ENCODE measurements at regions not wholly inside any gene's neighbourhood (a gene's known extent, or its start where the extent isn't known, plus 50 kb on each side); places are given as distances from the start of the nearest gene placed in this dataset.
A peak's percentile ranks its signal among the peaks of the same experiment; 100 is the strongest.

DNA sequence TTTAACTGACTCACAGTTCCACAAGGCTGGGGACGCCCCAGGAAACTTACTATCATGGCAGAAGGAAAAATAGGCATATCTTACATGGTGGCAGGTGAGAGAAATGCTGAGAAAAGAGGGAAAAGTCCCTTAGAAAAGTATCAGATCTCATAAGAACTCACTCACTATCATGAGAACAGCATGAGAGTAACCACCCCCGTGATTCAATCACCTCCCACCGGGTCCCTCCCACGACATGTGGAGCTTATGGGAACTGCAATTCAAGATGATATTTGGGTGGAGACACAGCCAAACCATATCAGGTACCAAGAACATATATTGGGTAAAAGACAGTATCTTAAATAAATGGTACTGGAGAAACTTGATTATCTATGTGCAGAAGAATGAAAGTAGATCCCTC lies 100.3 kb upstream of the FAR2 start:
- no peak overlapping the region for H3K4me3 ChIP-seq (replicated peaks; ENCODE audit: low read depth, low read length)
- DNase-seq (ENCODE audit: low read depth), result no peak
- TF ChIP-seq, protein P1, sequence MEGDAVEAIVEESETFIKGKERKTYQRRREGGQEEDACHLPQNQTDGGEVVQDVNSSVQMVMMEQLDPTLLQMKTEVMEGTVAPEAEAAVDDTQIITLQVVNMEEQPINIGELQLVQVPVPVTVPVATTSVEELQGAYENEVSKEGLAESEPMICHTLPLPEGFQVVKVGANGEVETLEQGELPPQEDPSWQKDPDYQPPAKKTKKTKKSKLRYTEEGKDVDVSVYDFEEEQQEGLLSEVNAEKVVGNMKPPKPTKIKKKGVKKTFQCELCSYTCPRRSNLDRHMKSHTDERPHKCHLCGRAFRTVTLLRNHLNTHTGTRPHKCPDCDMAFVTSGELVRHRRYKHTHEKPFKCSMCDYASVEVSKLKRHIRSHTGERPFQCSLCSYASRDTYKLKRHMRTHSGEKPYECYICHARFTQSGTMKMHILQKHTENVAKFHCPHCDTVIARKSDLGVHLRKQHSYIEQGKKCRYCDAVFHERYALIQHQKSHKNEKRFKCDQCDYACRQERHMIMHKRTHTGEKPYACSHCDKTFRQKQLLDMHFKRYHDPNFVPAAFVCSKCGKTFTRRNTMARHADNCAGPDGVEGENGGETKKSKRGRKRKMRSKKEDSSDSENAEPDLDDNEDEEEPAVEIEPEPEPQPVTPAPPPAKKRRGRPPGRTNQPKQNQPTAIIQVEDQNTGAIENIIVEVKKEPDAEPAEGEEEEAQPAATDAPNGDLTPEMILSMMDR (IDR thresholded peaks at IDR 0.05; ENCODE audit: low read length, missing control alignments), result no peak

DNA sequence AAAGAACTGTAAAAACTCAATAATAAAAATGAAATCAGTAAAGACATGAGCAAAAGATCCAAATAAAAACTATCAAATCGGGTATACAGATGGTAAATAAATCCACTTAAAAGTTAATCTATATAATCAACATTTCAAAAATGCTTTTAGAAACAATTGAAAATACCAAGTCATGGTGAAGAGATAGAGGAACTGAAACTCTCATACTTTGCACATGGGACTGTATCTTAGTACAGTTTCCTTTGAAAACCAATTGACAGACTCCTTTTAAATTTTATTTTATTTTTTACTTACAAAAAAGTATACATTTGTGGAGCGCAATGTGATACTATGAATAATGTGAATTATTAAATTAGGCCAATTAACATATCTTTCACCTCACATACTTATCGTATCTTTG lies 98.6 kb upstream of the FAR2 start:
- TF ChIP-seq, protein P1 (IDR thresholded peaks at IDR 0.05; ENCODE audit: low read length, missing control alignments), result no peak
- H3K4me3 ChIP-seq (replicated peaks; ENCODE audit: low read depth, low read length), result no peak overlapping the region

DNA sequence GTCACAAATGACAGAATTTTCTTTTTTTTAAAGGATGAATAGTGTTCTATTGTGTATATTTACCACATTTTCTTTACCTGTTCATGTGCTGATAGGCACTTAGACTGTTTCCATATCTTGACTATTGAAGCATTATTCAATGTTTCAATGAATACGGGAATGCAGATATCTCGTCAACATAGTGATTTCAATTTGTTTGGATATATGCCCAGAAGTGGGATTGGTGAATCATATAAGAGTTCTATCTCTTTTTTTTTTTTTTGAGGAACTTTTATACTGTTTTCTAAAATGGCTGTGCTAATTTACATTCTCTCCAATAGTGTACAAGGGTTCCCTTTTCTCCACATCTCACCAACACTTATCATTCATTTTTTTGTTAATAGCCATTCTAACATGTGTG lies 97.9 kb upstream of the FAR2 start:
- no peak overlapping the region for H3K4me3 ChIP-seq (replicated peaks; ENCODE audit: low read depth, low read length)
- TF ChIP-seq, protein P1 (IDR thresholded peaks at IDR 0.05; ENCODE audit: low read length, missing control alignments), result no peak
- DNase-seq (ENCODE audit: low read depth), result peak; percentile 52

More for the DNA sequence above, 98.6 kb upstream of the FAR2 start:
- no peak for DNase-seq (ENCODE audit: low read depth)

DNA sequence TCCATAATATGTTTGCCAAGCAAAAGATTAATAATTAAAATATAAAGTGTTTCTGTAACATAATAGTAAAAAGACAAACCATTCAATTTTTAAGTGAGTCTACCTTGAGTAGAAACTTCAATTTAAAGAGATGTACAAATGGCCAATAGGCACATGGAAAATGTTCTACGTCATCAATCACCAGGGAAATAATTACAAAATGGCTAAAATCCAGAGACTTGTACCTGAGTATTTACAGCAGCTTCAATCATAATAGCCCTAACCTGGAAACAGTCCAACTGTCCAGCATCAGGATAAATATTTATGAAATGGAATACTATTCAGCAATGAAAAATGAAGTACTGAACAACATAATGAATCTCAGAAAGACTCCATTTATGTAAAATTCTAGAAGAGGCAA lies 95.5 kb upstream of the FAR2 start:
- H3K4me3 ChIP-seq (replicated peaks; ENCODE audit: low read depth, low read length), result no peak overlapping the region
- TF ChIP-seq, protein P1 (IDR thresholded peaks at IDR 0.05; ENCODE audit: low read length, missing control alignments), result no peak
- DNase-seq (ENCODE audit: low read depth), result no peak

DNA sequence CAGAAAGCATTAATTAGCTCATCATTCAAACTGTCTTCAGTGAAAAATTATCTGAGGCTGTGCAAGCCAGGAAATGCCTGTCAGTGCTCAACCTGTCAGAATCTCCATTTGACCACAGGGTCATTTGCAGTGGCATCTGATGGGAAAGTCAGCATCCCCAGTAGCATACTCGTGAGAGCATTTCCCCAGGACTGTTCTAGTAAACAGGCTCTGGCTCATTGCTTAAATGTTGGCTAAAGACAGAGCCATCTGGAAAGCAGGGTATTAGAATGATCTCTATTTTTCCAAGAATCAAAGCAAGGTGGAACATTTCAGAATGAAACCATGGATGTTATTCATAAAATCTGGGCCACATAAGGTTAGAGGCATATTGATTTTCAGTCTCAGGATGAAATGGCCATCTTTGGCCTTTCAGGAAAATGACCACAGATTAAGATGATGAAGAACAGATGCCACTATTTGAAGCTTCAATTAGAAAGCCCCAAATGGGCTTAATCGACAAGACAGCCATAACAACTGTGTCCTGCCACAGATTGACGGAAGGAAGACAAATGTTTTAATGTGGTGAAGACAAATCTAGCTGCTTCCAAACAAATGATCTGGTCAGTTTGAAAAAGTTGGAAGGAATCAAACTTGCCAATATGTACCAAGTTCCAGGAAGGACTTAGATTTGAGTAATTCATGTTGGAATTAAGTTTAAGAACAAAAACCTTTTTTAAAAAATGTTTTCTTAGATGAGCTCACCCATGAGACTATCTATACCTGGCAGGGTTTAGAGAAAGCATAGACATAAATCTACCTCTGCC lies 94.0 kb upstream of the FAR2 start:
- H3K4me3 ChIP-seq (replicated peaks; ENCODE audit: low read depth, low read length), result no peak overlapping the region
- no peak for DNase-seq (ENCODE audit: low read depth)
- TF ChIP-seq, protein P1 (IDR thresholded peaks at IDR 0.05; ENCODE audit: low read length, missing control alignments), result no peak

DNA sequence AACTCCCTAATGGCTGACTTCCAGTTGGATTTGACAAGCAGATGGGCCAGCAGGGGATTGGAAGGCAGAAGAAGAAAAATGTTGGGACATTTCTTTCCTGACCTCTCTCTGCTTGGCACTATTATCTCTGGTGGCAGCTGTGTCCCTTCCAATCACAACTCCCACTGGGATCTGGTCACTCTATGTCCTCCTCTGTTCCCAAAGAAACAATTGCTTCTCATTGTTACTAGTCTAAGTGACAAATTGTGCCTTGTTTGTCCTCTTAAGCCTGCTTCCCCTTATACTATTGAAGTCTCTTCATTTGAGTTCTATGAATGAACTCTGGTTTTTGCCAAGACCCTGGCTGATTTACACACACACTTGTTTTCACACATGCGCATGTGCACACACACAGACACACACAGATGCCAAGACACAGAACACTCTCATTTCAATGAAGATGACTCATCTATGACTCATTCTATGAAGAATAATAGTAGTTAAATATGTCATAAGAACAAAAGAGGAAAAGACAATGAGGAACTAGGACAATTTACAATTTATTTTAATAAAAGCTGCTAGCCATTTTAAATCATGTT lies 83.0 kb upstream of the FAR2 start:
- peak; percentile 78 for DNase-seq (ENCODE audit: low read depth)
- TF ChIP-seq, protein P1 (IDR thresholded peaks at IDR 0.05; ENCODE audit: low read length, missing control alignments), result no peak
- no peak overlapping the region for H3K4me3 ChIP-seq (replicated peaks; ENCODE audit: low read depth, low read length)

Measured in fibroblast of pulmonary artery (primary cell).